GM12865 (cell line): ENCODE measurements at regions not wholly inside any gene's neighbourhood (a gene's known extent, or its start where the extent isn't known, plus 50 kb on each side); places are given as distances from the start of the nearest gene placed in this dataset.

ENCODE experiments used
- DNase-seq: peaks from one replicate; pipeline ENCODE4 v3.0.0; 2010; ENCODE audit warnings: low read depth
- H3K4me3 ChIP-seq: 2 replicates; pipeline ENCODE4 v1.5.1; 2011; ENCODE audit warnings: mild to moderate bottlenecking, low read depth, low read length, control low read depth
- CTCF ChIP-seq: IDR thresholded peaks from 2 replicates; pipeline ENCODE4 v1.5.1; 2011; ENCODE audit warnings: low read length, control low read depth, low read depth, inconsistent platforms; ENCODE audit not compliant: insufficient read depth; ENCODE audit errors: missing control alignments

- TF ChIP-seq CTCF: no peak
These were observed 458.3 kb upstream of the ADAMTS5 start for GRCh38 chr21:27425172-27425571.

GRCh38 chr21:27424601-27425000 is 457.7 kb upstream of the ADAMTS5 start:
- TF ChIP-seq CTCF: no peak
- H3K4me3 ChIP-seq: no peak overlapping the region
- DNase-seq: no peak

More at GRCh38 chr21:27425172-27425571, 458.3 kb upstream of the ADAMTS5 start:
- no peak for DNase-seq
- H3K4me3 ChIP-seq: no peak overlapping the region

GRCh38 chr21:27423906-27424595 is 457.2 kb upstream of the ADAMTS5 start:
- no peak for TF ChIP-seq CTCF
- H3K4me3 ChIP-seq: no peak overlapping the region
- DNase-seq: no peak

- H3K4me3 ChIP-seq: no peak overlapping the region
- no peak for TF ChIP-seq CTCF
- no peak for DNase-seq
These were observed 456.1 kb upstream of the ADAMTS5 start for GRCh38 chr21:27423038-27423437.

GRCh38 chr21:27422435-27422834 is 455.5 kb upstream of the ADAMTS5 start:
- no peak overlapping the region for H3K4me3 ChIP-seq
- no peak for TF ChIP-seq CTCF
- DNase-seq: no peak

- H3K4me3 ChIP-seq: no peak overlapping the region
- no peak for TF ChIP-seq CTCF
- DNase-seq: no peak
These were observed 454.8 kb upstream of the ADAMTS5 start for GRCh38 chr21:27421654-27422053.

- TF ChIP-seq CTCF: no peak
- no peak overlapping the region for H3K4me3 ChIP-seq
- DNase-seq: no peak
These were observed 452.3 kb upstream of the ADAMTS5 start for GRCh38 chr21:27419153-27419552.
